ENCODE measurements at regions not wholly inside any gene's neighbourhood (a gene's known extent, or its start where the extent isn't known, plus 50 kb on each side); places are given as distances from the start of the nearest gene placed in this dataset.

DNA sequence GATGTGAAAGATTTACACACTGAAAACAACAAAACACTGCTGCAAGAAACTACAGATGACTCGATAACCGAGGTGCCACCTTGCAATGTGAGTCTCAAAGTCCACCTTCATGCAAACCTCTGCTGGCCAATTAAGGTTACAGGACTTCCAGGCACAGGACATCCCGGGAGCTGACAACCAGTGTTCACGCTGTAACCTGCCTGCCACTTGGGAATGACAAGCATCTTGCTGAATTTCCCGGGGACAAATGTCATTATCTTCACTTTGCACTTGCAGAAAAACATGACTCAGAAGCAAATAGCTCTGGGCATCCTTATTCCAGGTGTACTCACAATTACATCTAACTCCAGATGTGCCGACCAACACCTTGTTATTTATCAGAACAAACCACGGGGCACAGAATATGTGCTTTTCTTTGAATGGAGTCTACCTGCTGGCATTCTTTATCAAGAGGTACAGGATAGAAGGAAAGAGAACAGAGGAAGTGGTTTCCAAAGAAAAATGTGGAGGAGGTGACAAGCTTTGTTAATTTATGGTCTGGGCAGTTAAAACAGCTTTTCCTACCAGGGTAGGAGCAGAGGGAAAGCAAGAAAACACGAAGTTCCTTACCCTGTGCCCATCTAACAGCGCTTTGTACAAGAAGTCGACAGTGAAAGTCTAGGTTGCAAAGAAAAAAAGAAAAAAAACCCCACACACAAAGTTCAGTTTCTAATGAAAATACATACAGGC lies 72.3 kb downstream of the SHANK2 start:
- TF ChIP-seq POLR2AphosphoS5 (IDR thresholded peaks at IDR 0.05; ENCODE audit: insufficient read depth in 1 of 2, low read depth in 1 of 2) (no peak), POLR2A (IDR thresholded peaks at IDR 0.05) (no peak)
- TF ChIP-seq, protein P1, sequence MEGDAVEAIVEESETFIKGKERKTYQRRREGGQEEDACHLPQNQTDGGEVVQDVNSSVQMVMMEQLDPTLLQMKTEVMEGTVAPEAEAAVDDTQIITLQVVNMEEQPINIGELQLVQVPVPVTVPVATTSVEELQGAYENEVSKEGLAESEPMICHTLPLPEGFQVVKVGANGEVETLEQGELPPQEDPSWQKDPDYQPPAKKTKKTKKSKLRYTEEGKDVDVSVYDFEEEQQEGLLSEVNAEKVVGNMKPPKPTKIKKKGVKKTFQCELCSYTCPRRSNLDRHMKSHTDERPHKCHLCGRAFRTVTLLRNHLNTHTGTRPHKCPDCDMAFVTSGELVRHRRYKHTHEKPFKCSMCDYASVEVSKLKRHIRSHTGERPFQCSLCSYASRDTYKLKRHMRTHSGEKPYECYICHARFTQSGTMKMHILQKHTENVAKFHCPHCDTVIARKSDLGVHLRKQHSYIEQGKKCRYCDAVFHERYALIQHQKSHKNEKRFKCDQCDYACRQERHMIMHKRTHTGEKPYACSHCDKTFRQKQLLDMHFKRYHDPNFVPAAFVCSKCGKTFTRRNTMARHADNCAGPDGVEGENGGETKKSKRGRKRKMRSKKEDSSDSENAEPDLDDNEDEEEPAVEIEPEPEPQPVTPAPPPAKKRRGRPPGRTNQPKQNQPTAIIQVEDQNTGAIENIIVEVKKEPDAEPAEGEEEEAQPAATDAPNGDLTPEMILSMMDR (IDR thresholded peaks at IDR 0.05) = no peak
- Histone ChIP-seq H3K27me3 (no peaks in the 10 kb centered on the region), H3K27ac (no peak overlapping the region), H3K36me3 (no peaks in the 10 kb centered on the region), H3K4me1 (no peaks in the 10 kb centered on the region), H3K4me3 (no peak overlapping the region), H3K9me3 (no peaks in the 10 kb centered on the region)
- no peak for DNase-seq (ENCODE audit: extremely low spot score in 2 of 2)
- intact Hi-C loops (cut with DNase I) = no loop called here

DNA sequence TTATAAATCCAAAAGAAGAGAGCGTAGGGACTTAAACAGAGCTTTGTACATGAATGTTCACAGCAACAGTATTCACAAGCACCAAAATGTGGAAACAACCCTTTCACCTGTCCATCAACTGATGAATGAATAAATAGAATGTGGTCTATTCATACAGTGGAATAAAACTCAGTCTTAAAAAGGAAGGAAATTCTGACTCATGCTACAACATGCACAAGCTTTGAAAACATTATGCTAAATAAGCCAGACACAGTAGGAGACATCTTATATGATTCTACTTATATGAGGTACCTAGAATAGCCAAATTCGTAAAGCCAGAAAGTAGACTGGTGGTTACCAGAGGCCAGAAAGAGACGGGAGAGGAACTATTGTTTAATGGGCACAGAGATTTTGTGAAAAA lies 74.3 kb downstream of the SHANK2 start:
- no peak for TF ChIP-seq POLR2AphosphoS5 (IDR thresholded peaks at IDR 0.05; ENCODE audit: insufficient read depth in 1 of 2, low read depth in 1 of 2)
- no peak for TF ChIP-seq POLR2A (IDR thresholded peaks at IDR 0.05)
- TF ChIP-seq, protein P1 (IDR thresholded peaks at IDR 0.05) = no peak
- intact Hi-C loops (cut with DNase I) = no loop called here

DNA sequence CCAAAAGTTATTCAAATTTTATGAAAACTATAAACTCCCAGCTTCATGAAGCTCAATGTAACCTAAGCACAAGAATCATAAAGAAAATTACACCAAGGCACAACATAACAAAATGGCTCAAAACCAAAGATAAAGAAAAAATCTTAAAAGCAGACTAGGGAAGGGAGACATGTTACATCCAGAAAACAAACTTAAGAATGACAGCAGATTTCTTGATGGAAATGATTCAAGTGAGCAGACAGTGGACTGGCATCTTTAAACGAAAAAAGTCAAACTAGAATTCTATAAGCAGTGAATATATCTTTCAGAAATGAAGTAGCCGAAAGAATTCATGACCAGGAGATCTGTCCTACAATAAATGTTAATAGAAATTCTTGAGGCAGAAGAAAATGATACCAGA lies 75.6 kb downstream of the SHANK2 start:
- Histone ChIP-seq H3K27ac (no peak overlapping the region), H3K4me3 (no peak overlapping the region), H3K9me3 (no peaks in the 10 kb centered on the region), H3K27me3 (no peaks in the 10 kb centered on the region), H3K36me3 (no peaks in the 10 kb centered on the region), H3K4me1 (no peaks in the 10 kb centered on the region)
- TF ChIP-seq POLR2AphosphoS5 (IDR thresholded peaks at IDR 0.05; ENCODE audit: insufficient read depth in 1 of 2, low read depth in 1 of 2) = no peak
- TF ChIP-seq POLR2A (IDR thresholded peaks at IDR 0.05) = no peak
- TF ChIP-seq, protein P1 (IDR thresholded peaks at IDR 0.05) = no peak
- intact Hi-C loops (cut with DNase I) = no loop called here
- no peak for DNase-seq (ENCODE audit: extremely low spot score in 2 of 2)

More for the DNA sequence above, 74.3 kb downstream of the SHANK2 start:
- no peak overlapping the region for H3K27ac ChIP-seq
- H3K4me3 ChIP-seq = no peak overlapping the region
- no peaks in the 10 kb centered on the region for H3K9me3 ChIP-seq
- H3K36me3 ChIP-seq = no peaks in the 10 kb centered on the region
- DNase-seq (ENCODE audit: extremely low spot score in 2 of 2) = no peak
- H3K27me3 ChIP-seq = no peaks in the 10 kb centered on the region
- H3K4me1 ChIP-seq = no peaks in the 10 kb centered on the region

DNA sequence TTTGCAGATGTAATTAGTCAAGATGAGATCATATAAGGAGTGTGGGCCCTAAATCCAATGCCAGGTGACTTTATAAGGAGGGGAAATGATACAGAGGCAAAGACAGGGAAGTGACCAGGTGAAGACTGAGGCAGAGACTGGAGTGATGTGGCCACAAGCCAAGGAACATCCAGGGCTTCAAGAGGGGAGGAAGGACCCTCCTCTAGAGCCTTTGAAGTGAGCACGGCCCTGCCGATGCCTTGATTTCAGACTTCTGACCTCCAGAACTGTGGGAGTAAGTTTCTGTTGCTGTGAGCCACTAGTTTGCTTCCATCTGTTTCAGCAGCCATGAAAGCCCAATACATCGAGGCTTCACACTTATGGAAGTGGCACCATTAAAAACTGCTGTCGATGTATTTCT lies 78.7 kb downstream of the SHANK2 start:
- Histone ChIP-seq H3K27me3 (no peaks in the 10 kb centered on the region), H3K4me1 (no peaks in the 10 kb centered on the region), H3K36me3 (no peaks in the 10 kb centered on the region), H3K27ac (no peak overlapping the region), H3K4me3 (no peak overlapping the region), H3K9me3 (no peaks in the 10 kb centered on the region)
- no peak for DNase-seq (ENCODE audit: extremely low spot score in 2 of 2)
- TF ChIP-seq POLR2AphosphoS5 (IDR thresholded peaks at IDR 0.05; ENCODE audit: insufficient read depth in 1 of 2, low read depth in 1 of 2) (no peak), POLR2A (IDR thresholded peaks at IDR 0.05) (no peak)
- TF ChIP-seq, protein P1 (IDR thresholded peaks at IDR 0.05) = no peak
- intact Hi-C loops (cut with DNase I) = no loop called here

DNA sequence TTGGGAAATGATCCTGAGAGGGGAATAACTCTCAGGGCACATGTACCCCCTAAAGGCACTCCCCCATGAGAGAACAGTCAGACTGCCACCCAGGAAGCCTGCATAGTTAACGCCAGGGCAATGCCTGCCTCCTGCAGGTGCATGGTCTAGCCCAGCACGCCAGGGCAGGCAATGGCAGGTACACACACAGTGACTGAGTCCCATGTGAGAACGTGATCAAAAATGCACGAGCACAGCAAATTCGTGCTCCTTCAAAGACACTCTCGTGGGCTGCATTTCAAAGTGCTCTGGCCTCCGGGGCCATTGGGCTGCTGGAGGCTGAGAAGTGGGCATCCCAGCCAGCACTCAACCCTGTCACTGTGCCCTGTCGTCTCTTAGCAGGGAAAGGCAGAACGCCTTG lies 79.7 kb downstream of the SHANK2 start:
- TF ChIP-seq POLR2AphosphoS5 (IDR thresholded peaks at IDR 0.05; ENCODE audit: insufficient read depth in 1 of 2, low read depth in 1 of 2) = no peak
- TF ChIP-seq, protein P1 (IDR thresholded peaks at IDR 0.05) = no peak
- TF ChIP-seq POLR2A (IDR thresholded peaks at IDR 0.05) = no peak
- H3K27ac ChIP-seq = no peak overlapping the region
- intact Hi-C loops (cut with DNase I) = no loop called here
- H3K4me1 ChIP-seq = no peaks in the 10 kb centered on the region
- no peaks in the 10 kb centered on the region for H3K9me3 ChIP-seq
- H3K4me3 ChIP-seq = no peak overlapping the region
- no peaks in the 10 kb centered on the region for H3K36me3 ChIP-seq
- DNase-seq (ENCODE audit: extremely low spot score in 2 of 2) = no peak
- H3K27me3 ChIP-seq = no peaks in the 10 kb centered on the region
